ENCODE measurements at regions not wholly inside any gene's neighbourhood (a gene's known extent, or its start where the extent isn't known, plus 50 kb on each side); places are given as distances from the start of the nearest gene placed in this dataset.

DNA sequence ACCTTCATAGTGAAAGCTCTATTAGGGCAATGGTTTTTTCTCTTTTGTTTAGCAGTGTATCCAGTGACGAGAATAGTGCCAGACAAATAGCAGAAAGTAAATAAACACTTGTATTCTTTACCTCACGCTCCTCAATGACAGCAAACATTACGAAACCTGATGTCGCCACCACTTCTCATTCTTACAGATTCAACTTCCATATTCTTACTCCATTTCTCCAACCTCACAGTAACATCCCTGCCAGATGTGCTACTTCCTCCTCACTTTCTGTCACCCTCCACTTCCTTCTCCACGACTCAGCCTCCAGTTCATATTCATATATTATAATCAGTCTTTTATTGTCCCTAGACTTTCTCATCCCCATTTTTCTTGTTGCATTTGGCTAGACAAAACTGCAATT is 1956.2 kb upstream of the AGA start:
- no peak for TF ChIP-seq POLR2AphosphoS5 (IDR thresholded peaks at IDR 0.05)
- TF ChIP-seq CTCF (IDR thresholded peaks at IDR 0.05 in 8 of 11, conservative IDR thresholded peaks at IDR 0.05 in 3 of 11), result no peak
- TF ChIP-seq POLR2A (IDR thresholded peaks at IDR 0.05), result no peak
